ENCODE measurements at regions not wholly inside any gene's neighbourhood (a gene's known extent, or its start where the extent isn't known, plus 50 kb on each side); places are given as distances from the start of the nearest gene placed in this dataset.

GRCh38 chr5:124796495-124796894 lies 50.1 kb upstream of the ZNF608 start:
- Mint-ChIP-seq H3K9me3 (no peaks in the 10 kb centered on the region), H3K4me3 (no peak overlapping the region), H3K27ac (no peak overlapping the region), H3K4me1 (peaks cover 4% of the 10 kb centered on the region), H3K27me3 (no peaks in the 10 kb centered on the region), H3K36me3 (ENCODE audit: low read depth) (no peaks in the 10 kb centered on the region)
- POLR2A ChIA-PET, result interaction anchor here (0.8 kb wide), 1 partner anchor 12 kb away, joined by 3 read pairs; no protein-coding TSS in a partner anchor
- CTCF ChIA-PET, result no interaction called here
- DNase-seq, result no peak
- TF ChIP-seq CTCF (IDR thresholded peaks at IDR 0.05), result no peak
- no peak for ATAC-seq (ENCODE audit: low read depth)
- intact Hi-C loops (cut with micrococcal nuclease), result no loop called here

- no peaks in the 10 kb centered on the region for H3K9me3 Mint-ChIP-seq
- no peaks in the 10 kb centered on the region for H3K27me3 Mint-ChIP-seq
- DNase-seq, result no peak
- intact Hi-C loops (cut with micrococcal nuclease), result no loop called here
- no peak overlapping the region for H3K27ac Mint-ChIP-seq
- no peaks in the 10 kb centered on the region for H3K36me3 Mint-ChIP-seq (ENCODE audit: low read depth)
- POLR2A ChIA-PET, result interaction anchor here (0.7 kb wide), 1 partner anchor 104 kb away, joined by 3 read pairs; no protein-coding TSS in a partner anchor
- H3K4me3 Mint-ChIP-seq, result no peak overlapping the region
- no peak for ATAC-seq (ENCODE audit: low read depth)
- TF ChIP-seq CTCF (IDR thresholded peaks at IDR 0.05), result no peak
- peaks cover 4% of the 10 kb centered on the region for H3K4me1 Mint-ChIP-seq
- CTCF ChIA-PET, result no interaction called here
Measured at GRCh38 chr5:124797665-124798087, 51.2 kb upstream of the ZNF608 start.

GRCh38 chr5:124798890-124799289 lies 52.5 kb upstream of the ZNF608 start:
- Mint-ChIP-seq H3K4me3 (no peak overlapping the region), H3K27ac (no peak overlapping the region), H3K4me1 (peaks cover 4% of the 10 kb centered on the region), H3K9me3 (no peaks in the 10 kb centered on the region), H3K27me3 (no peaks in the 10 kb centered on the region), H3K36me3 (ENCODE audit: low read depth) (no peaks in the 10 kb centered on the region)
- CTCF ChIA-PET, result no interaction called here
- no peak for TF ChIP-seq CTCF (IDR thresholded peaks at IDR 0.05)
- intact Hi-C loops (cut with micrococcal nuclease), result no loop called here
- ATAC-seq (ENCODE audit: low read depth) (no peak), DNase-seq (no peak)
- POLR2A ChIA-PET, result no interaction called here

- Mint-ChIP-seq H3K27ac (no peak overlapping the region), H3K4me1 (no peaks in the 10 kb centered on the region), H3K9me3 (no peaks in the 10 kb centered on the region), H3K4me3 (no peak overlapping the region), H3K36me3 (ENCODE audit: low read depth) (no peaks in the 10 kb centered on the region), H3K27me3 (no peaks in the 10 kb centered on the region)
- ATAC-seq (ENCODE audit: low read depth) (no peak), DNase-seq (no peak)
- ChIA-PET CTCF (no interaction called here), POLR2A (no interaction called here)
- intact Hi-C loops (cut with micrococcal nuclease), result no loop called here
- TF ChIP-seq CTCF (IDR thresholded peaks at IDR 0.05), result no peak
Measured at GRCh38 chr5:124801551-124801950, 55.1 kb upstream of the ZNF608 start.

GRCh38 chr5:124803617-124804323 lies 57.3 kb upstream of the ZNF608 start:
- no peaks in the 10 kb centered on the region for H3K4me1 Mint-ChIP-seq
- CTCF ChIA-PET, result no interaction called here
- no peak overlapping the region for H3K27ac Mint-ChIP-seq
- H3K9me3 Mint-ChIP-seq, result no peaks in the 10 kb centered on the region
- H3K36me3 Mint-ChIP-seq (ENCODE audit: low read depth), result no peaks in the 10 kb centered on the region
- DNase-seq (no peak), ATAC-seq (ENCODE audit: low read depth) (no peak)
- no peaks in the 10 kb centered on the region for H3K27me3 Mint-ChIP-seq
- intact Hi-C loops (cut with micrococcal nuclease), result no loop called here
- TF ChIP-seq CTCF (IDR thresholded peaks at IDR 0.05), result no peak
- H3K4me3 Mint-ChIP-seq, result no peak overlapping the region
- POLR2A ChIA-PET, result no interaction called here
